K562 (cell line): ENCODE measurements at regions not wholly inside any gene's neighbourhood (a gene's known extent, or its start where the extent isn't known, plus 50 kb on each side); places are given as distances from the start of the nearest gene placed in this dataset.

Experiments
- POLR2A ChIP-seq: fragments of 450-650 bp; conservative IDR thresholded peaks from 2 replicates; pipeline ENCODE4 v1.6.1; 2016
- RHOXF2B ChIP-seq: fragments of 250-450 bp; sonication (Bioruptor Pico); conservative IDR thresholded peaks from 2 replicates; pipeline ENCODE4 v1.5.1; 2021
- SP2 ChIP-seq: IDR thresholded peaks from 2 replicates; pipeline ENCODE4 v1.6.1; 2011; ENCODE audit warnings: mild to moderate bottlenecking, low read depth, low read length, moderate library complexity; ENCODE audit not compliant: poor library complexity, severe bottlenecking; ENCODE audit errors: extremely low read depth
- ZNF551 ChIP-seq: fragments of 250-450 bp; sonication (Bioruptor Pico); IDR thresholded peaks from 2 replicates; pipeline ENCODE4 v1.5.0; 2021; ENCODE audit warnings: mild to moderate bottlenecking, moderate library complexity
- TF ChIP-seq, protein P1 (sequence below), 3 experiments: IDR thresholded peaks in 2 of 3; conservative IDR thresholded peaks in 1 of 3; 2 replicates each; pipeline ENCODE4 v1.5.1; 2011 to 2012; ENCODE audit warnings: low read length in 3 of 3, mild to moderate bottlenecking in 3 of 3, control low read depth in 2 of 3, improper control_type of control experiment in 1 of 3, inconsistent platforms in 1 of 3, low read depth in 1 of 3, mixed read lengths in 1 of 3, moderate library complexity in 1 of 3; ENCODE audit not compliant: insufficient read depth in 2 of 3
- TF ChIP-seq, protein P2 (sequence below): sonication (generic); formaldehyde crosslinking; IDR thresholded peaks from 2 replicates; pipeline ENCODE4 v1.8.0; 2022; ENCODE audit warnings: missing genetic modification reagents, mild to moderate bottlenecking, borderline replicate concordance

DNA sequence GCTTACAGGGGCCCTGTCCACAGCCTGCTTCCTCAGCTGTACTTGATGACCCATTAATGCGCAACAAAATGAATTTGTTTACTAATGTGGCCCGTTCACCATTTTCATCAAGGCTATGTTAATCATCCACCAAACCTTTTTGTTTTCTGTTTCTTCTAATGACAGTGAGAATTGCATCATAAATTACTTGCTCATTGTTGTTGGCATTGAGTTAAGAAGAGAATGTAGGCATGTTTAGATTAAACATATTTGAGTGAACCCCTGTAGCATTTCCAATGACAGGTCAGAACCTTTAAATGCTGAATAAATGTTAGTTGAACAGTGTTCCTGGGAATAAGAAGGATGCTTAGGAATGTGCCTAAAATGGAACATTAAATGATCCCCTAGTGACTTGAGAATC, 183.4 kb downstream of the SPRY1 start:
- TF ChIP-seq ZNF551 (CRISPR knock-in tag) (no peak), SP2 (no peak), POLR2A (no peak), RHOXF2B (CRISPR knock-in tag) (no peak)
- TF ChIP-seq, protein P1, sequence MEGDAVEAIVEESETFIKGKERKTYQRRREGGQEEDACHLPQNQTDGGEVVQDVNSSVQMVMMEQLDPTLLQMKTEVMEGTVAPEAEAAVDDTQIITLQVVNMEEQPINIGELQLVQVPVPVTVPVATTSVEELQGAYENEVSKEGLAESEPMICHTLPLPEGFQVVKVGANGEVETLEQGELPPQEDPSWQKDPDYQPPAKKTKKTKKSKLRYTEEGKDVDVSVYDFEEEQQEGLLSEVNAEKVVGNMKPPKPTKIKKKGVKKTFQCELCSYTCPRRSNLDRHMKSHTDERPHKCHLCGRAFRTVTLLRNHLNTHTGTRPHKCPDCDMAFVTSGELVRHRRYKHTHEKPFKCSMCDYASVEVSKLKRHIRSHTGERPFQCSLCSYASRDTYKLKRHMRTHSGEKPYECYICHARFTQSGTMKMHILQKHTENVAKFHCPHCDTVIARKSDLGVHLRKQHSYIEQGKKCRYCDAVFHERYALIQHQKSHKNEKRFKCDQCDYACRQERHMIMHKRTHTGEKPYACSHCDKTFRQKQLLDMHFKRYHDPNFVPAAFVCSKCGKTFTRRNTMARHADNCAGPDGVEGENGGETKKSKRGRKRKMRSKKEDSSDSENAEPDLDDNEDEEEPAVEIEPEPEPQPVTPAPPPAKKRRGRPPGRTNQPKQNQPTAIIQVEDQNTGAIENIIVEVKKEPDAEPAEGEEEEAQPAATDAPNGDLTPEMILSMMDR (IDR thresholded peaks at IDR 0.05 in 2 of 3, conservative IDR thresholded peaks at IDR 0.05 in 1 of 3; ENCODE audit: insufficient read depth in 2 of 3, low read depth in 1 of 3, low read length in 3 of 3), result no peak
- TF ChIP-seq, protein P2, sequence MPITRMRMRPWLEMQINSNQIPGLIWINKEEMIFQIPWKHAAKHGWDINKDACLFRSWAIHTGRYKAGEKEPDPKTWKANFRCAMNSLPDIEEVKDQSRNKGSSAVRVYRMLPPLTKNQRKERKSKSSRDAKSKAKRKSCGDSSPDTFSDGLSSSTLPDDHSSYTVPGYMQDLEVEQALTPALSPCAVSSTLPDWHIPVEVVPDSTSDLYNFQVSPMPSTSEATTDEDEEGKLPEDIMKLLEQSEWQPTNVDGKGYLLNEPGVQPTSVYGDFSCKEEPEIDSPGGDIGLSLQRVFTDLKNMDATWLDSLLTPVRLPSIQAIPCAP, result no peak
